Peyer's patch (tissue), 4 donors: ENCODE measurements at regions not wholly inside any gene's neighbourhood (a gene's known extent, or its start where the extent isn't known, plus 50 kb on each side); places are given as distances from the start of the nearest gene placed in this dataset.

Source experiments
- DNase-seq, 3 donors: peaks; one replicate each; pipeline ENCODE4 v3.0.0-alpha.2; 2017 to 2019
- H3K27ac ChIP-seq, 4 donors: fragments of 200-600 bp; sonication (generic); one replicate each; pipeline ENCODE4 v1.5.1; 2016 to 2019
- H3K27me3 ChIP-seq, 2 donors: fragments of 200-600 bp; sonication (generic); one replicate each; pipeline ENCODE4 v1.5.1; 2019
- H3K36me3 ChIP-seq, 3 donors: fragments of 200-600 bp; sonication (generic); one replicate each; pipeline ENCODE4 v1.5.1; 2016 to 2019
- H3K4me1 ChIP-seq, 4 donors: fragments of 200-600 bp; sonication (generic); one replicate each; pipeline ENCODE4 v1.5.1; 2016 to 2019
- H3K4me3 ChIP-seq, 4 donors: fragments of 200-600 bp; sonication (generic); 1 replicate in 3 of 4; 2 replicates in 1 of 4; pipeline ENCODE4 v1.5.1; 2016 to 2019; ENCODE audit warnings: mild to moderate bottlenecking in 1 of 4
- H3K9me3 ChIP-seq, 4 donors: fragments of 200-600 bp; sonication (generic); one replicate each; pipeline ENCODE4 v1.5.1; 2016 to 2019; ENCODE audit warnings: mild to moderate bottlenecking in 1 of 4
- POLR2A ChIP-seq, 2 donors: fragments of 450-650 bp; IDR thresholded peaks; one replicate each; pipeline ENCODE4 v1.5.1; 2017; ENCODE audit warnings: antibody characterized with exemption in 2 of 2, mild to moderate bottlenecking in 2 of 2, moderate library complexity in 2 of 2
- TF ChIP-seq, protein P1 (sequence below), 6 experiments: fragments of 450-650 bp in 4 of 6; fragments of 200-600 bp in 2 of 6; sonication (generic) in 1 of 6; IDR thresholded peaks; one replicate each; pipeline ENCODE4 v1.5.1; 2017 to 2019; ENCODE audit warnings: antibody characterized with exemption in 6 of 6, mild to moderate bottlenecking in 3 of 6, moderate library complexity in 1 of 6

DNA sequence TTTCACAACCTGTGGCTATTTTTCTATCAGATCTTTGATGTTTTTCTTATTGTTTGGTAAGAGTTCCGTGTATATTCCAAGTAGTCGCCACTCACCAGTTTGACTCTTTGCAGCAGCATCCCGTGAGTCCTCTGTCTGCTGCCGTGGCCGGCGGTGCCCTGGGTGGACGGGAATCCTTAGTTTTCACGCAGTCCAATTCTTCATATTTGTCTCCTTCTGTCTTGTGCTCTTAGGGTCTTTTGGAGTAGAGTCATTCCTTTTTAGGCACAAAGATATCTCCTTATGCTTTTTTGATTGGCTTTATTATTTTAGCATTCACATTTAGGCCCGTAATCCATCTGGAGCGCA, 94.9 kb upstream of the MSX1 start:
- Histone ChIP-seq H3K9me3 (no peaks in the 10 kb centered on the region), H3K27ac (no peak overlapping the region), H3K36me3 (no peaks in the 10 kb centered on the region), H3K4me3 (no peak overlapping the region), H3K27me3 (no peaks in the 10 kb centered on the region), H3K4me1 (no peaks in the 10 kb centered on the region)
- no peak for DNase-seq
- TF ChIP-seq, protein P1, sequence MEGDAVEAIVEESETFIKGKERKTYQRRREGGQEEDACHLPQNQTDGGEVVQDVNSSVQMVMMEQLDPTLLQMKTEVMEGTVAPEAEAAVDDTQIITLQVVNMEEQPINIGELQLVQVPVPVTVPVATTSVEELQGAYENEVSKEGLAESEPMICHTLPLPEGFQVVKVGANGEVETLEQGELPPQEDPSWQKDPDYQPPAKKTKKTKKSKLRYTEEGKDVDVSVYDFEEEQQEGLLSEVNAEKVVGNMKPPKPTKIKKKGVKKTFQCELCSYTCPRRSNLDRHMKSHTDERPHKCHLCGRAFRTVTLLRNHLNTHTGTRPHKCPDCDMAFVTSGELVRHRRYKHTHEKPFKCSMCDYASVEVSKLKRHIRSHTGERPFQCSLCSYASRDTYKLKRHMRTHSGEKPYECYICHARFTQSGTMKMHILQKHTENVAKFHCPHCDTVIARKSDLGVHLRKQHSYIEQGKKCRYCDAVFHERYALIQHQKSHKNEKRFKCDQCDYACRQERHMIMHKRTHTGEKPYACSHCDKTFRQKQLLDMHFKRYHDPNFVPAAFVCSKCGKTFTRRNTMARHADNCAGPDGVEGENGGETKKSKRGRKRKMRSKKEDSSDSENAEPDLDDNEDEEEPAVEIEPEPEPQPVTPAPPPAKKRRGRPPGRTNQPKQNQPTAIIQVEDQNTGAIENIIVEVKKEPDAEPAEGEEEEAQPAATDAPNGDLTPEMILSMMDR (IDR thresholded peaks at IDR 0.05): no peak
- TF ChIP-seq POLR2A (IDR thresholded peaks at IDR 0.05): no peak

DNA sequence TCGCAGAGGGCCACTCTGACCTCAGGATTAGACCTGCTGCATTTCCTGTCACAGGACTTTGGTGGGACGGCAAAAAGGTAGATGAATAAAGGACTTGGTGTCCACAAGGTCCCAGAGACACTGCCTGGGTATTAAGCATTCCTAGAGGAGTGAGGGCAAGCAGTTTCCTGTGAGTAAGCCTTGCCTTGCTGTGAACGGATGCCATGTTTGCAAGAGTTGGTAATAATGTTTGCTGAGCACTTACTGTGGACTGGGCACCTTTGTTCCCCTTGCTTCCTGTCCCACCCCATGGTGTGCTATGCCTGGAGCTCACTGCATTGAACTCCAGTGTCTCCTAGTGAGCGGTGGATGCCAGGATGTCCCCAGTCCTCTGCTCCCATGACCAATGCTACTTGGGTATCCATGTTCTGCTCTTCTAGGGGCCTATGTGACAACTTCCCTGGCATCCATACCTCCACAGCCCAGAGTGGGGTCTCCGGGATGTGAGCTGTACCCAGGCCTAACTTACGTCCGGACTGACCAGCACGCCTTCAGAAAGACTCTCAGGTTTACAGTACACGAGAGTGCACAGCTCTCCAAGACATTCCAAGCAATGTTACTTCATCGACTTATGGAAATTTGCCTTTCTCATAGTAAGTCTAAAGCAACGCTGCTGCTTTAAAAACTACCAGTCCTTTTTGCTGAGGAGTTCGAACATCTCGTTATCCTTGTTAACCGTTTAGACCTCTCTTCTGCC, 95.5 kb upstream of the MSX1 start:
- Histone ChIP-seq H3K27me3 (no peaks in the 10 kb centered on the region), H3K4me1 (no peaks in the 10 kb centered on the region), H3K27ac (no peak overlapping the region), H3K4me3 (no peak overlapping the region), H3K9me3 (no peaks in the 10 kb centered on the region), H3K36me3 (no peaks in the 10 kb centered on the region)
- TF ChIP-seq POLR2A (IDR thresholded peaks at IDR 0.05): no peak
- TF ChIP-seq, protein P1 (IDR thresholded peaks at IDR 0.05): no peak
- DNase-seq: no peak

DNA sequence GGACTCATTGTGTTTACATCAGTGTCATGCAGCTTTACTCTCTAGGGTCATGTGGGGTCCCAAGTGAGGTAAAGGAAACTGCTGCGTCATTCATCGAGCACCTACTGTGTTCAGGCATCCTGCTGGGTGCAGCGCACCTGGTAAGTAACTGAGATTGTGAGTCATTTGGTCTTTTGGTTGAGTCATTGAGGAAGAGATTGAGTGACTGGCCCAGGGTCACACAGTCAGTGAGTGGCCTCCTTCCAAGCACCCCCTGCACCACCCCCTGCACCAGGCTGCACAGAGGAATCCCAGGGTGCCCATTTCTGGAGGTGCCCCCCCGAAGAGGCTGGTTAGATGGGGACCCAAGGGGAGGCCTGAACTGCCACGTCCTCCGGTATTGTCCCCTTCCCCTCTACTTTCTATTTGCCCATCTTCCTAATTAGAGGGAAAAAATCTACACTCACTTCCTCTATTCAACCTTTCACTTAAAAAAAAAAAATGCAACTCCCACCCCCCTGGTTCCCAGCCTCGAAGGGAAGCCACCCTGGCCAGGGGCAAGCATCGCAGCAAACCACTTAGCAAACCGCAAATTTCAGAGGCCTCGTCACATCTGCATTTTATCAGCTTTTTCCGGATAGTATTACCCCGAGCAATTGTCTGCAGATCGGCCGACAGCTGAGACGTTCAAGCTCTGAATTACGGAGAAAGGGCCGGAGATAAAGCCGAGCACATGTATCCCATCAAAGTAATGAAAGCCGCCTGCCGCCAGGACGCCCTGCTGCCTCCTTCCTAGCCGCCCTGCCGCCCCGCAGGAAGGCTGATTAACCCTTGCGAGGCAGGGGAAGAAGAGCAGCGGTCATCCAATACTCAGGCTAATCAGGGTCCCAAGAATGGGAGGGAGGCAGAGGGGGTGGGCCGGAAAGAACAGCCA, 96.3 kb upstream of the MSX1 start:
- no peaks in the 10 kb centered on the region for H3K4me1 ChIP-seq
- TF ChIP-seq POLR2A (IDR thresholded peaks at IDR 0.05): no peak
- TF ChIP-seq, protein P1 (IDR thresholded peaks at IDR 0.05): no peak
- H3K9me3 ChIP-seq: no peaks in the 10 kb centered on the region
- no peak overlapping the region for H3K4me3 ChIP-seq
- no peaks in the 10 kb centered on the region for H3K36me3 ChIP-seq
- H3K27ac ChIP-seq: no peak overlapping the region
- no peak for DNase-seq
- no peaks in the 10 kb centered on the region for H3K27me3 ChIP-seq

DNA sequence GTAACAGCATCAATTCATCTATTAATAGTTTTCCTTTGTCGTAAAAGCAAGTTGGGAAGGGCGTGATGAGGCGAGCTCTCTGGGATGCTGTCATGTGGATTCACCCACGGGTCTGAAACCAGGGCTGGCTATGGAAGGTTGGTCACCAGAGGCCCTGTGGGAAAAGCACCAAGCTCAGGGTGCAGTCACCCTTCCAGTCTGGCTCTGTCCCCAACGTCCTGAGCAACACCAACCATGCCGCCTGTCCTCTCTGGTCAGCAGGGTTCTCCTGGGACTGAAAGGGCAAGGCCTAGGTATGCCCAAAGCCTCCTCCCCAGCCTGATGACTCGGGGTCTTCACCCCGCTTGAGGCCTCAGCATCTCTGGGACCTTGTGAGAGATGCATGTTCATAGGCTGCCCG, 97.2 kb upstream of the MSX1 start:
- Histone ChIP-seq H3K27me3 (no peaks in the 10 kb centered on the region), H3K4me3 (no peak overlapping the region), H3K27ac (no peak overlapping the region), H3K4me1 (no peaks in the 10 kb centered on the region), H3K36me3 (no peaks in the 10 kb centered on the region), H3K9me3 (no peaks in the 10 kb centered on the region)
- DNase-seq: no peak
- TF ChIP-seq, protein P1 (IDR thresholded peaks at IDR 0.05): no peak
- TF ChIP-seq POLR2A (IDR thresholded peaks at IDR 0.05): no peak

DNA sequence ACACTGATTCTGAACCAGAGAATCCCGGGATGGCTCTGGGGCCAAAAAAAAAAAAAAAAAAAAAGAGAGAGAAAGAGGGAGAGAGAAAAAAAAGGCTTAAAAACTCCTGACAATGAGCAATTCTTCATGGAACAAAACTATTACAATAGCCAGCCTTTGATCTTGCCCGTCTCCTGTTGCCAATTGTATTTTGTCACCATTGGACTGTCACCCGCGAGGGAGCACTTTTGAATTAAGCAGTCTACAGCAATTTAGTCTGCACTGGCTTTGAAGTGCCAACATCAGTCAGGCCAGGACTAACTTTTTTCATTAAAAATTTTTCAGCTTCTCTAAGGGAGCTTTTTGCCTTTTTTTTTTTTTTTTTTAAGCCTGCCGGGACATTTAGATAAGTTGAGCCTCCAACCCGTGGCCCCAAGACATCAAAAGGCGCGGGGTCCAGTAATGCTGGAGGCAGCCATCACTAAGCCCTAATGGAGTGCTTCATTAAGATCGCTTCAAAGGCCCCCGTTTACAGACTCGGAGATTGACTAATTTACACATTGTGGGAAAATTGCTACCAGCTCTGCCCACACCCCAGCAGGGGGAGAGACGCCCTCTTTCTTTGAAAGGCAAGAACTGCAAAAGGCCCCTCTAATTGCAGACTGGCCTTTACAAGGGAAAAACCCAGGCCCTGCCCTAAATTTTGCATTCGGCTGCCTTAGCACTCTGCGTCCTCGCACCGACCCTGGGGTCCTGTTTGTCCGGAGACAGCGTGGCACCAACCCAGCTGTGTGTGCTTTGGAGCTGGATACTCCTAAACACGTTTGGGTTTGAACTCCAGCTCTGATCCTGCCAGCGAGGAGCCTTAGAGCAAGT, 98.1 kb upstream of the MSX1 start:
- no peak for DNase-seq
- no peaks in the 10 kb centered on the region for H3K36me3 ChIP-seq

More for the DNA sequence above, 98.1 kb upstream of the MSX1 start:
- H3K4me3 ChIP-seq: no peak overlapping the region
- no peak overlapping the region for H3K27ac ChIP-seq
- H3K4me1 ChIP-seq: no peaks in the 10 kb centered on the region
- TF ChIP-seq POLR2A (IDR thresholded peaks at IDR 0.05): no peak
- TF ChIP-seq, protein P1 (IDR thresholded peaks at IDR 0.05): no peak
- no peaks in the 10 kb centered on the region for H3K9me3 ChIP-seq
- no peaks in the 10 kb centered on the region for H3K27me3 ChIP-seq
